GM19372 (cell line): ENCODE measurements at regions not wholly inside any gene's neighbourhood (a gene's known extent, or its start where the extent isn't known, plus 50 kb on each side); places are given as distances from the start of the nearest gene placed in this dataset.

ENCODE experiments used
- ATAC-seq: cut with Tn5 transposase; IDR thresholded peaks from one replicate; pipeline ENCODE4 v1.9.1; 2021; ENCODE audit warnings: mild to moderate bottlenecking, low read depth, moderate library complexity; ENCODE audit not compliant: unreplicated experiment

GRCh38 chr7:124996778-124997177, 67.2 kb upstream of the POT1 start:
- ATAC-seq: no peak

- no peak for ATAC-seq
Measured at GRCh38 chr7:124992851-124993562, 63.4 kb upstream of the POT1 start.

- ATAC-seq: no peak
Measured at GRCh38 chr7:124989911-124990310, 60.3 kb upstream of the POT1 start.
